ENCODE measurements at regions not wholly inside any gene's neighbourhood (a gene's known extent, or its start where the extent isn't known, plus 50 kb on each side); places are given as distances from the start of the nearest gene placed in this dataset.

DNA sequence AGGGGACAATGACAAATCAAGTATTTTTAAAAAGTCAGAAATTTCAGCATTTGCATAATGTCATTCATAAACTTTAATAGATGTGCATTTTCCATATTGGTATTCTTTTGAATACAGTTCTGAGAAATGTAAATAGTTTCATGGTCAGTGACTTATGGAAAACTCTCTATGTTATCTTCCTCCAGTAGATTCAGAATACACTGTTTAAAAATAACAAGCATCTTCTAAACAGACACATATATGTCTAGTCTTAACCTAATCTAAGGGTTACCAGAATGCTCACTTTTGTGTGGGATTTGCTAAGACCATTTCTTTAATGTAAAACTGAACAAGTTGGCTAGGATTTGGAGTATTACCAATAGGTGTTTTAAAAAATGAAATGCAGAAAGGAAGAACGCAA is 119.8 kb upstream of the SGCG start:
- Histone ChIP-seq H4K8ac (ENCODE audit: extremely low read depth, insufficient read depth, low read length) (no peak overlapping the region), H4K91ac (replicated peaks; ENCODE audit: insufficient read length, low read length) (no peak overlapping the region), H2AK5ac (ENCODE audit: low read depth, low read length) (no peak overlapping the region), H2BK5ac (ENCODE audit: low read depth, low read length) (no peak overlapping the region), H2BK15ac (ENCODE audit: low read length) (no peak overlapping the region), H3K18ac (ENCODE audit: extremely low read depth, low read length) (no peak overlapping the region), H3K9ac (replicated peaks in 1 of 4; ENCODE audit: extremely low read depth in 1 of 4, low read depth in 3 of 4, low read length in 3 of 4) (no peak overlapping the region), H2BK12ac (ENCODE audit: low read depth, low read length) (no peak overlapping the region), H3K4ac (replicated peaks; ENCODE audit: insufficient read length, low read depth, low read length) (no peak overlapping the region), H3K4me1 (replicated peaks in 1 of 4; ENCODE audit: control insufficient read depth in 3 of 4, insufficient read depth in 4 of 4, low read length in 3 of 4) (no peaks in the 10 kb centered on the region), H3K79me1 (ENCODE audit: low read depth, low read length) (no peaks in the 10 kb centered on the region), H2AFZ (ENCODE audit: low read length) (no peak overlapping the region), H3K23ac (ENCODE audit: insufficient read length) (no peak overlapping the region), H3K23me2 (ENCODE audit: low read depth, low read length) (no peaks in the 10 kb centered on the region), H3K9me3 (ENCODE audit: insufficient read depth in 2 of 2, low read depth in 1 of 2, low read length in 1 of 2) (no peaks in the 10 kb centered on the region), H3K4me3 (ENCODE audit: extremely low read depth in 1 of 4, insufficient read depth in 2 of 4, low read depth in 3 of 4, low read length in 4 of 4) (no peak overlapping the region), H2BK120ac (replicated peaks; ENCODE audit: low read depth, low read length) (no peak overlapping the region), H3K4me2 (ENCODE audit: insufficient read depth in 1 of 2, low read depth in 2 of 2, low read length in 2 of 2) (no peak overlapping the region), H3K27ac (ENCODE audit: low read depth, low read length) (no peak overlapping the region), H4K20me1 (replicated peaks in 1 of 2; ENCODE audit: control insufficient read depth in 1 of 2, insufficient read depth in 2 of 2, low read length in 2 of 2) (no peaks in the 10 kb centered on the region), H3K36me3 (ENCODE audit: control insufficient read depth in 2 of 4, insufficient read depth in 4 of 4, low read length in 3 of 4) (no peaks in the 10 kb centered on the region), H2BK20ac (ENCODE audit: low read length) (no peak overlapping the region), H3K14ac (ENCODE audit: insufficient read length) (no peak overlapping the region), H3K27me3 (replicated peaks in 1 of 4; ENCODE audit: control insufficient read depth in 3 of 4, extremely low read depth in 1 of 4, insufficient read depth in 3 of 4, low read length in 3 of 4) (no peaks in the 10 kb centered on the region), H3K56ac (replicated peaks; ENCODE audit: insufficient read length, low read depth, low read length) (no peak overlapping the region), H4K5ac (ENCODE audit: insufficient read length, low read depth, low read length) (no peak overlapping the region), H3K79me2 (ENCODE audit: control insufficient read depth in 1 of 2, insufficient read depth in 2 of 2, low read length in 2 of 2) (no peaks in the 10 kb centered on the region)
- FAIRE-seq (no peak), DNase-seq (ENCODE audit: low read depth in 1 of 2, low spot score in 2 of 2) (no peak)
- TF ChIP-seq SRF (IDR thresholded peaks at IDR 0.05; ENCODE audit: low read depth, low read length) (no peak), POLR2A (IDR thresholded peaks at IDR 0.05; ENCODE audit: control extremely low read depth in 1 of 2, low read depth in 2 of 2, low read length in 2 of 2) (no peak), BCL11A (IDR thresholded peaks at IDR 0.05; ENCODE audit: low read depth in 2 of 2, low read length in 2 of 2) (no peak), TEAD4 (IDR thresholded peaks at IDR 0.05; ENCODE audit: low read depth, low read length) (no peak), SP4 (IDR thresholded peaks at IDR 0.05; ENCODE audit: low read length) (no peak), USF2 (IDR thresholded peaks at IDR 0.05; ENCODE audit: low read length) (no peak), MAX (IDR thresholded peaks at IDR 0.05) (no peak), CREB1 (IDR thresholded peaks at IDR 0.05) (no peak), CBX5 (IDR thresholded peaks at IDR 0.05; ENCODE audit: low read depth, low read length) (no peak)
- POLR2A ChIA-PET (ENCODE audit: partially characterized antibody), result no interaction called here
- WGBS, 2 experiments (ENCODE audit: extremely low coverage in 1 of 2, insufficient coverage in 1 of 2, insufficient read length in 1 of 2, insufficient replicate concordance in 2 of 2, low coverage in 1 of 2, low lambda C conversion rate in 2 of 2, missing lambda C conversion rate in 1 of 2), result 90% methylated on average over 1 of the region's 1 CpG; no CpG with 5 or more reads in 1 of the 2 experiments
- CTCF ChIA-PET (ENCODE audit: partially characterized antibody), result no interaction called here
